HCT116 (cell line): ENCODE measurements at regions not wholly inside any gene's neighbourhood (a gene's known extent, or its start where the extent isn't known, plus 50 kb on each side); places are given as distances from the start of the nearest gene placed in this dataset.

Experiments used
- ATAC-seq: fragments of 200-7000 bp; cut with Tn5 transposase; 2 replicates; pipeline ENCODE4 v1.9.1; 2020; ENCODE audit warnings: mild to moderate bottlenecking, moderate library complexity
- BruUV-seq: library from RNA; stranded (reverse); fragments of 400-500 nt; replicated peaks from 2 replicates; lab custom pipeline; 2021; lab: Mats Ljungman, UMichigan
- CTCF ChIA-PET: fragments of 300-600 bp; sonication (Branson Sonifier 250); formaldehyde crosslinking; loops from one replicate; lab custom pipeline; 2021; ENCODE audit warnings: antibody characterized with exemption; lab: Charles Lee
- POLR2A ChIA-PET: fragments of 300-600, 350-600 bp; sonication (Branson Sonifier 250); formaldehyde crosslinking; loops from one replicate; lab custom pipeline; 2021; ENCODE audit warnings: antibody characterized with exemption; lab: Charles Lee
- RAD21 ChIA-PET, 2 experiments: fragments of 300-600 bp; sonication (Branson Sonifier 250); formaldehyde crosslinking; loops; one replicate each; lab custom pipeline; 2023; ENCODE audit warnings: low total read pairs in 2 of 2; ENCODE audit not compliant: uncharacterized antibody in 2 of 2, unreplicated experiment in 2 of 2, low non-redundant PET in 1 of 2; lab: Charles Lee
- DNase-seq: peaks from one replicate; pipeline ENCODE4 v3.0.0-alpha.2; 2010; ENCODE audit warnings: low read depth, low spot score
- H2AFZ ChIP-seq: fragments of 200-600 bp; shearing (Covaris generic), sonication (generic); 2 replicates; pipeline ENCODE4 v1.6.1; 2017; ENCODE audit warnings: low read depth, mixed run types, mixed read lengths, antibody characterized with exemption, low read length; ENCODE audit not compliant: poor library complexity, severe bottlenecking
- H3K27ac ChIP-seq: 2 replicates; pipeline ENCODE4 v1.5.1; 2012; ENCODE audit warnings: low read depth, low read length
- H3K27me3 ChIP-seq: fragments of 200-600 bp; sonication (generic); 2 replicates; pipeline ENCODE4 v1.6.1; 2016; ENCODE audit warnings: mixed run types, low read length, mixed read lengths; ENCODE audit not compliant: insufficient read depth
- H3K36me3 ChIP-seq, 2 experiments: fragments of 200-500 bp in 1 of 2; fragments of 200-600 bp in 1 of 2; sonication (Bioruptor generic) in 1 of 2; sonication (generic) in 1 of 2; 2 replicates each; pipeline versions ENCODE4 v1.5.1 to v1.6.1; 2014 to 2016; ENCODE audit warnings: low read length in 2 of 2, inconsistent platforms in 1 of 2, mixed read lengths in 1 of 2, mixed run types in 1 of 2; ENCODE audit not compliant: insufficient read depth in 2 of 2, control insufficient read depth in 1 of 2
- H3K4me1 ChIP-seq, 2 experiments: fragments of 200-600 bp in 1 of 2; sonication (generic) in 1 of 2; 2 replicates each; pipeline versions ENCODE4 v1.5.1 to v1.6.1; 2012 to 2017; ENCODE audit warnings: low read length in 2 of 2, inconsistent platforms in 1 of 2, mild to moderate bottlenecking in 1 of 2, mixed read lengths in 1 of 2, mixed run types in 1 of 2, moderate library complexity in 1 of 2; ENCODE audit not compliant: insufficient read depth in 2 of 2, control insufficient read depth in 1 of 2
- H3K4me2 ChIP-seq: fragments of 200-600 bp; sonication (generic); 2 replicates; pipeline ENCODE4 v1.6.1; 2017; ENCODE audit warnings: mixed run types, low read length, mixed read lengths
- H3K4me3 ChIP-seq, 2 experiments: fragments of 200-600 bp in 1 of 2; sonication (generic) in 1 of 2; replicated peaks in 1 of 2; 2 replicates each; pipeline ENCODE4 v1.5.1; 2011 to 2016; ENCODE audit warnings: low read length in 2 of 2, control low read depth in 1 of 2, low read depth in 1 of 2, mild to moderate bottlenecking in 1 of 2, mixed read lengths in 1 of 2, mixed run types in 1 of 2
- H3K79me2 ChIP-seq: fragments of 200-600 bp; sonication (generic); 2 replicates; pipeline ENCODE4 v1.6.1; 2017; ENCODE audit warnings: mild to moderate bottlenecking, mixed run types, low read length, moderate library complexity, mixed read lengths; ENCODE audit not compliant: insufficient read depth
- H3K9ac ChIP-seq: fragments of 200-600 bp; sonication (generic); 2 replicates; pipeline ENCODE4 v1.6.1; 2016; ENCODE audit warnings: low read length, mixed read lengths
- H3K9me2 ChIP-seq: fragments of 200-600 bp; sonication (generic), shearing (Covaris generic); 2 replicates; pipeline ENCODE4 v1.6.1; 2017; ENCODE audit warnings: mixed run types, mild to moderate bottlenecking, moderate library complexity; ENCODE audit not compliant: insufficient read depth
- H3K9me3 ChIP-seq, 2 experiments: fragments of 200-500 bp in 1 of 2; fragments of 200-600 bp in 1 of 2; sonication (Bioruptor generic) in 1 of 2; sonication (generic) in 1 of 2; 2 replicates each; pipeline ENCODE4 v1.6.1; 2014 to 2017; ENCODE audit warnings: low read length in 2 of 2, mixed read lengths in 2 of 2, inconsistent platforms in 1 of 2, low read depth in 1 of 2, mild to moderate bottlenecking in 1 of 2, mixed run types in 1 of 2, moderate library complexity in 1 of 2; ENCODE audit not compliant: control insufficient read depth in 1 of 2, insufficient read depth in 1 of 2
- H4K20me1 ChIP-seq: fragments of 200-600 bp; sonication (generic), shearing (Covaris generic); 2 replicates; pipeline ENCODE4 v1.6.1; 2017; ENCODE audit warnings: mixed run types, mild to moderate bottlenecking, moderate library complexity; ENCODE audit not compliant: insufficient read depth
- ATF3 ChIP-seq: IDR thresholded peaks from 2 replicates; pipeline ENCODE4 v1.6.1; 2012
- CBX3 ChIP-seq: IDR thresholded peaks from 2 replicates; pipeline ENCODE4 v1.6.1; 2012; ENCODE audit warnings: low read depth
- CEBPB ChIP-seq: IDR thresholded peaks from 2 replicates; pipeline ENCODE4 v1.6.1; 2012; ENCODE audit warnings: low read depth
- CTCF ChIP-seq, 3 experiments: fragments of 200-600 bp in 1 of 3; sonication (generic) in 1 of 3; IDR thresholded peaks in 2 of 3; conservative IDR thresholded peaks in 1 of 3; 2 replicates each; pipeline ENCODE4 v1.5.1; 2012 to 2017; ENCODE audit warnings: low read depth in 2 of 3, low read length in 2 of 3, antibody characterized with exemption in 1 of 3, borderline replicate concordance in 1 of 3, control low read depth in 1 of 3, mild to moderate bottlenecking in 1 of 3, mixed read lengths in 1 of 3, mixed run types in 1 of 3, moderate library complexity in 1 of 3; ENCODE audit not compliant: insufficient read depth in 1 of 3
- EZH2phosphoT487 ChIP-seq: fragments of 200-600 bp; IDR thresholded peaks from 2 replicates; pipeline ENCODE4 v1.6.1; 2018; ENCODE audit warnings: antibody characterized with exemption, borderline replicate concordance
- JUND ChIP-seq: IDR thresholded peaks from 2 replicates; pipeline ENCODE4 v1.6.1; 2012
- MAX ChIP-seq: IDR thresholded peaks from 2 replicates; pipeline ENCODE4 v1.6.1; 2012
- RAD21 ChIP-seq: IDR thresholded peaks from 2 replicates; pipeline ENCODE4 v1.6.1; 2012; ENCODE audit warnings: low read depth, mild to moderate bottlenecking
- SIN3A ChIP-seq: IDR thresholded peaks from 2 replicates; pipeline ENCODE4 v1.6.1; 2012; ENCODE audit warnings: low read depth
- SP1 ChIP-seq: IDR thresholded peaks from 2 replicates; pipeline ENCODE4 v1.6.1; 2012; ENCODE audit warnings: low read depth
- SRF ChIP-seq: IDR thresholded peaks from 2 replicates; pipeline ENCODE4 v1.6.1; 2012; ENCODE audit warnings: low read depth
- TCF7L2 ChIP-seq: IDR thresholded peaks from 2 replicates; pipeline ENCODE4 v1.7.0; 2011; ENCODE audit warnings: borderline replicate concordance, inconsistent platforms; ENCODE audit not compliant: insufficient read depth, insufficient read length; ENCODE audit errors: extremely low read depth
- YY1 ChIP-seq: IDR thresholded peaks from 2 replicates; pipeline ENCODE4 v1.6.1; 2011; ENCODE audit warnings: low read length, low read depth, moderate library complexity, mild to moderate bottlenecking; ENCODE audit not compliant: insufficient replicate concordance; ENCODE audit errors: extremely low read depth
- ZFX ChIP-seq: fragments of 450-650 bp; IDR thresholded peaks from 2 replicates; pipeline ENCODE4 v1.6.1; 2017
- ZNF274 ChIP-seq: fragments of 200-500 bp; sonication (Bioruptor generic); IDR thresholded peaks from 2 replicates; pipeline ENCODE4 v1.6.1; 2014; ENCODE audit warnings: mild to moderate bottlenecking, low read depth, low read length, inconsistent platforms
- intact Hi-C: fragments of 100-400 bp; cut with micrococcal nuclease; formaldehyde crosslinking; loops from 2 replicates; pipeline ENCODE4 v1.10.0; 2022
- TF ChIP-seq, protein P1 (sequence below): IDR thresholded peaks from 2 replicates; pipeline ENCODE4 v1.6.1; 2011; ENCODE audit warnings: mild to moderate bottlenecking, low read length, moderate library complexity; ENCODE audit not compliant: insufficient replicate concordance; ENCODE audit errors: extremely low read depth

GRCh38 chr20:10110151-10110550, 75.4 kb downstream of the ANKEF1 start:
- CTCF ChIA-PET: no interaction called here
- intact Hi-C loops: no loop called here
- BruUV-seq: no TSS peak
- Histone ChIP-seq H3K27me3 (peaks cover 5% of the 10 kb centered on the region; the same call in 1 of the 2 replicates), H4K20me1 (no peaks in the 10 kb centered on the region), H3K4me3 (no peak overlapping the region), H3K9me2 (no peaks in the 10 kb centered on the region), H3K9me3 (no peaks in the 10 kb centered on the region), H3K79me2 (no peaks in the 10 kb centered on the region), H3K27ac (no peak overlapping the region), H3K4me1 (no peaks in the 10 kb centered on the region), H3K36me3 (no peaks in the 10 kb centered on the region), H3K9ac (no peak overlapping the region), H2AFZ (no peak overlapping the region), H3K4me2 (no peak overlapping the region)
- TF ChIP-seq ATF3 (no peak), SRF (no peak), EZH2phosphoT487 (no peak), YY1 (no peak)
- no peak for ATAC-seq
- RAD21 ChIA-PET: no interaction called here
- POLR2A ChIA-PET: no interaction called here
- DNase-seq: no peak

- DNase-seq: no peak
- Histone ChIP-seq H3K79me2 (no peaks in the 10 kb centered on the region), H4K20me1 (no peaks in the 10 kb centered on the region), H3K27ac (no peak overlapping the region), H3K4me3 (no peak overlapping the region), H3K9me2 (no peaks in the 10 kb centered on the region), H3K36me3 (no peaks in the 10 kb centered on the region), H3K9me3 (no peaks in the 10 kb centered on the region), H3K27me3 (no peaks in the 10 kb centered on the region), H3K4me1 (no peaks in the 10 kb centered on the region), H3K9ac (no peak overlapping the region), H3K4me2 (no peak overlapping the region), H2AFZ (no peak overlapping the region)
- RAD21 ChIA-PET: no interaction called here
- TF ChIP-seq CTCF (IDR thresholded peaks at IDR 0.05 in 2 of 3, conservative IDR thresholded peaks at IDR 0.05 in 1 of 3; ENCODE audit: borderline replicate concordance in 1 of 3, insufficient read depth in 1 of 3, low read depth in 2 of 3, low read length in 2 of 3) (no peak), JUND (no peak), ZFX (no peak), SP1 (no peak), TCF7L2 (no peak), CBX3 (no peak), CEBPB (no peak), MAX (no peak), ZNF274 (no peak), SIN3A (no peak), YY1 (no peak), RAD21 (no peak)
- TF ChIP-seq, protein P1, sequence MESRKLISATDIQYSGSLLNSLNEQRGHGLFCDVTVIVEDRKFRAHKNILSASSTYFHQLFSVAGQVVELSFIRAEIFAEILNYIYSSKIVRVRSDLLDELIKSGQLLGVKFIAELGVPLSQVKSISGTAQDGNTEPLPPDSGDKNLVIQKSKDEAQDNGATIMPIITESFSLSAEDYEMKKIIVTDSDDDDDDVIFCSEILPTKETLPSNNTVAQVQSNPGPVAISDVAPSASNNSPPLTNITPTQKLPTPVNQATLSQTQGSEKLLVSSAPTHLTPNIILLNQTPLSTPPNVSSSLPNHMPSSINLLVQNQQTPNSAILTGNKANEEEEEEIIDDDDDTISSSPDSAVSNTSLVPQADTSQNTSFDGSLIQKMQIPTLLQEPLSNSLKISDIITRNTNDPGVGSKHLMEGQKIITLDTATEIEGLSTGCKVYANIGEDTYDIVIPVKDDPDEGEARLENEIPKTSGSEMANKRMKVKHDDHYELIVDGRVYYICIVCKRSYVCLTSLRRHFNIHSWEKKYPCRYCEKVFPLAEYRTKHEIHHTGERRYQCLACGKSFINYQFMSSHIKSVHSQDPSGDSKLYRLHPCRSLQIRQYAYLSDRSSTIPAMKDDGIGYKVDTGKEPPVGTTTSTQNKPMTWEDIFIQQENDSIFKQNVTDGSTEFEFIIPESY: no peak
- POLR2A ChIA-PET: no interaction called here
- no TSS peak for BruUV-seq
- CTCF ChIA-PET: no interaction called here
- intact Hi-C loops: no loop called here
- no peak for ATAC-seq
Observed at GRCh38 chr20:10111139-10111958, 76.6 kb downstream of the ANKEF1 start.
